ENCODE measurements at regions not wholly inside any gene's neighbourhood (a gene's known extent, or its start where the extent isn't known, plus 50 kb on each side); places are given as distances from the start of the nearest gene placed in this dataset.

- Histone ChIP-seq H3K4me2 (no peak overlapping the region), H3K4me3 (no peak overlapping the region), H4K20me1 (ENCODE audit: insufficient read depth, poor library complexity, severe bottlenecking) (no peaks in the 10 kb centered on the region), H3K4me1 (ENCODE audit: insufficient read depth) (peaks cover 8% of the 10 kb centered on the region), H3K27me3 (no peaks in the 10 kb centered on the region), H3K9me3 (ENCODE audit: low read depth) (no peaks in the 10 kb centered on the region), H2AFZ (no peak overlapping the region), H3K27ac (no peak overlapping the region), H3K79me2 (no peaks in the 10 kb centered on the region), H3K36me3 (replicated peaks; ENCODE audit: insufficient read depth, low read depth) (no peaks in the 10 kb centered on the region), H3K9me2 (replicated peaks; ENCODE audit: insufficient read depth) (no peaks in the 10 kb centered on the region)
- no peak for DNase-seq (ENCODE audit: low spot score)
- TF ChIP-seq EZH2phosphoT487 (IDR thresholded peaks at IDR 0.05; ENCODE audit: low read depth, severe bottlenecking, unreplicated experiment): no peak
- no peak for TF ChIP-seq CTCF (IDR thresholded peaks at IDR 0.05; ENCODE audit: poor library complexity)
- TF ChIP-seq EZH2 (IDR thresholded peaks at IDR 0.05; ENCODE audit: borderline replicate concordance): no peak
- WGBS (ENCODE audit: low lambda C conversion rate, missing lambda C conversion rate): 88% methylated on average over 4 of the region's 4 CpGs
These were observed 336.9 kb downstream of the CD83 start for GRCh38 chr6:14454473-14454775.

- TF ChIP-seq EZH2 (IDR thresholded peaks at IDR 0.05; ENCODE audit: borderline replicate concordance) (no peak), CTCF (IDR thresholded peaks at IDR 0.05; ENCODE audit: poor library complexity) (no peak), EZH2phosphoT487 (IDR thresholded peaks at IDR 0.05; ENCODE audit: low read depth, severe bottlenecking, unreplicated experiment) (no peak)
- Histone ChIP-seq H3K4me3 (no peak overlapping the region), H3K27me3 (no peaks in the 10 kb centered on the region), H3K4me2 (no peak overlapping the region), H3K79me2 (no peaks in the 10 kb centered on the region), H3K9me3 (ENCODE audit: low read depth) (no peaks in the 10 kb centered on the region), H4K20me1 (ENCODE audit: insufficient read depth, poor library complexity, severe bottlenecking) (no peaks in the 10 kb centered on the region), H3K4me1 (ENCODE audit: insufficient read depth) (peaks cover 2% of the 10 kb centered on the region), H3K27ac (no peak overlapping the region), H3K9me2 (replicated peaks; ENCODE audit: insufficient read depth) (no peaks in the 10 kb centered on the region), H2AFZ (no peak overlapping the region), H3K36me3 (replicated peaks; ENCODE audit: insufficient read depth, low read depth) (no peaks in the 10 kb centered on the region)
- DNase-seq (ENCODE audit: low spot score): no peak
- 85% methylated on average over 3 of the region's 3 CpGs for WGBS (ENCODE audit: low lambda C conversion rate, missing lambda C conversion rate)
These were observed 337.9 kb downstream of the CD83 start for GRCh38 chr6:14455427-14455826.

GRCh38 chr6:14455876-14456648, 338.5 kb downstream of the CD83 start:
- 80% methylated on average over 8 of the region's 8 CpGs for WGBS (ENCODE audit: low lambda C conversion rate, missing lambda C conversion rate)
- no peaks in the 10 kb centered on the region for H3K9me3 ChIP-seq (ENCODE audit: low read depth)
- TF ChIP-seq EZH2phosphoT487 (IDR thresholded peaks at IDR 0.05; ENCODE audit: low read depth, severe bottlenecking, unreplicated experiment) (no peak), CTCF (IDR thresholded peaks at IDR 0.05; ENCODE audit: poor library complexity) (no peak), EZH2 (IDR thresholded peaks at IDR 0.05; ENCODE audit: borderline replicate concordance) (no peak)

More at GRCh38 chr6:14455876-14456648, 338.5 kb downstream of the CD83 start:
- no peak overlapping the region for H3K4me3 ChIP-seq
- H3K27ac ChIP-seq: no peak overlapping the region
- H3K79me2 ChIP-seq: no peaks in the 10 kb centered on the region
- H4K20me1 ChIP-seq (ENCODE audit: insufficient read depth, poor library complexity, severe bottlenecking): no peaks in the 10 kb centered on the region
- no peak overlapping the region for H3K4me2 ChIP-seq
- H2AFZ ChIP-seq: no peak overlapping the region
- DNase-seq (ENCODE audit: low spot score): no peak
- H3K27me3 ChIP-seq: no peaks in the 10 kb centered on the region
- no peaks in the 10 kb centered on the region for H3K36me3 ChIP-seq (replicated peaks; ENCODE audit: insufficient read depth, low read depth)
- no peaks in the 10 kb centered on the region for H3K9me2 ChIP-seq (replicated peaks; ENCODE audit: insufficient read depth)
- H3K4me1 ChIP-seq (ENCODE audit: insufficient read depth): no peaks in the 10 kb centered on the region
